ENCODE measurements at regions not wholly inside any gene's neighbourhood (a gene's known extent, or its start where the extent isn't known, plus 50 kb on each side); places are given as distances from the start of the nearest gene placed in this dataset.

GRCh38 chr14:101198398-101199027, 295.0 kb upstream of the RTL1 start:
- TF ChIP-seq CTCF (IDR thresholded peaks at IDR 0.05), result no peak
- no peak for TF ChIP-seq POLR2AphosphoS5 (IDR thresholded peaks at IDR 0.05)
- TF ChIP-seq EP300 (IDR thresholded peaks at IDR 0.05), result no peak
- TF ChIP-seq POLR2A (IDR thresholded peaks at IDR 0.05), result no peak

All from suprapubic skin (tissue), 4 donors.